SU-DHL-6 (cell line): ENCODE measurements at regions not wholly inside any gene's neighbourhood (a gene's known extent, or its start where the extent isn't known, plus 50 kb on each side); places are given as distances from the start of the nearest gene placed in this dataset.
A peak's percentile ranks its signal among the peaks of the same experiment; 100 is the strongest.

ENCODE experiments used
- H2AFZ ChIP-seq: fragments of 200-600 bp; sonication (generic); 2 replicates; pipeline ENCODE4 v1.6.1; 2014; ENCODE audit warnings: low read depth, mild to moderate bottlenecking, moderate library complexity, mixed read lengths, antibody characterized with exemption, low read length; ENCODE audit not compliant: severe bottlenecking
- H3F3A ChIP-seq: fragments of 200-600 bp; shearing (Covaris generic); 2 replicates; pipeline ENCODE4 v1.6.0; 2016; ENCODE audit warnings: antibody characterized with exemption, mild to moderate bottlenecking; ENCODE audit not compliant: insufficient read depth
- H3K27ac ChIP-seq: fragments of 200-600 bp; sonication (generic); 2 replicates; pipeline ENCODE4 v1.5.1; 2016; ENCODE audit warnings: low read depth, mild to moderate bottlenecking, low read length, moderate library complexity, mixed read lengths
- H3K27me3 ChIP-seq: fragments of 200-600 bp; sonication (generic), shearing (Covaris generic); 2 replicates; pipeline ENCODE4 v1.6.0; 2014; ENCODE audit warnings: mild to moderate bottlenecking, low read length
- H3K36me3 ChIP-seq: fragments of 200-600 bp; sonication (generic); 2 replicates; pipeline ENCODE4 v1.6.1; 2014; ENCODE audit warnings: mild to moderate bottlenecking, low read length, mixed read lengths
- H3K4me2 ChIP-seq: fragments of 300-600, 200-600 bp; shearing (Covaris generic), sonication (generic); 2 replicates; pipeline ENCODE4 v1.6.0; 2014; ENCODE audit warnings: low read length, low read depth, mild to moderate bottlenecking; ENCODE audit not compliant: poor library complexity, severe bottlenecking
- H3K4me3 ChIP-seq: fragments of 200-600 bp; sonication (generic); 2 replicates; pipeline ENCODE4 v1.5.1; 2014; ENCODE audit warnings: antibody characterized with exemption, low read length, mild to moderate bottlenecking, mixed read lengths; ENCODE audit not compliant: insufficient read depth, poor library complexity, severe bottlenecking
- H3K79me2 ChIP-seq: fragments of 200-600 bp; sonication (generic); 2 replicates; pipeline ENCODE4 v1.6.1; 2014; ENCODE audit warnings: mild to moderate bottlenecking, low read length, moderate library complexity; ENCODE audit not compliant: insufficient read depth
- H3K9ac ChIP-seq: fragments of 200-600 bp; sonication (generic); 2 replicates; pipeline ENCODE4 v1.7.0; 2014; ENCODE audit warnings: mild to moderate bottlenecking, low read length
- H3K9me2 ChIP-seq: fragments of 200-600 bp; sonication (generic); replicated peaks from 2 replicates; pipeline ENCODE4 v1.6.1; 2014; ENCODE audit warnings: low read length; ENCODE audit not compliant: insufficient read depth
- H3K9me3 ChIP-seq: fragments of 200-600 bp; sonication (generic); 2 replicates; pipeline ENCODE4 v1.6.1; 2014; ENCODE audit warnings: low read length, mixed read lengths; ENCODE audit not compliant: insufficient read depth
- H4K20me1 ChIP-seq: fragments of 200-600 bp; sonication (generic); 2 replicates; pipeline ENCODE4 v1.6.1; 2014; ENCODE audit warnings: low read depth, mild to moderate bottlenecking, antibody characterized with exemption, low read length, moderate library complexity, mixed read lengths
- EZH2phosphoT487 ChIP-seq: fragments of 200-600 bp; sonication (generic), shearing (Covaris generic); conservative IDR thresholded peaks from 2 replicates; pipeline ENCODE4 v1.6.1; 2018; ENCODE audit warnings: mild to moderate bottlenecking, antibody characterized with exemption, low read length, moderate library complexity, mixed read lengths
- TF ChIP-seq, protein P1 (sequence below): fragments of 200-600 bp; sonication (generic); IDR thresholded peaks from one replicate; pipeline ENCODE4 v1.5.1; 2017; ENCODE audit warnings: antibody characterized with exemption, mild to moderate bottlenecking, low read length, moderate library complexity; ENCODE audit not compliant: insufficient read depth, poor library complexity, severe bottlenecking

DNA sequence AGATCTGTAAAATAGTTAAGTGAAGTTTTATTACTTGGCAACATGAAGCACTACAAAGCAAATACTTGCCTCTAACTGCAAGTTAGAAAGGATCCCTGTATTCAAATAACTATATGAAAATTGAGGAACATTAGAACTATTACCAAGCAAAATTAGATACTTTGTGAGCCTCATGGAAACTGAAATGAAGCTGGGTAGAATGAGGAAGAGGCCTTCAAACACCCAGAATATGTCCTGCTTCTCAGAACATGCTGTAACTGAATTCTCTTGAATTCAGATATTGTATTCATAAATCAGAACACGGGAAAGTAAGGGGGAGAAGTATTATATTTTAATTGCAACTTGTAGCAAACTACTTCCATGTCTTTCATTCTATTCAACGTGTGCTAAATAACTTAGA lies 947.9 kb downstream of the PCDH17 start:
- no peak overlapping the region for H3K4me2 ChIP-seq
- TF ChIP-seq EZH2phosphoT487 = no peak
- TF ChIP-seq, protein P1, sequence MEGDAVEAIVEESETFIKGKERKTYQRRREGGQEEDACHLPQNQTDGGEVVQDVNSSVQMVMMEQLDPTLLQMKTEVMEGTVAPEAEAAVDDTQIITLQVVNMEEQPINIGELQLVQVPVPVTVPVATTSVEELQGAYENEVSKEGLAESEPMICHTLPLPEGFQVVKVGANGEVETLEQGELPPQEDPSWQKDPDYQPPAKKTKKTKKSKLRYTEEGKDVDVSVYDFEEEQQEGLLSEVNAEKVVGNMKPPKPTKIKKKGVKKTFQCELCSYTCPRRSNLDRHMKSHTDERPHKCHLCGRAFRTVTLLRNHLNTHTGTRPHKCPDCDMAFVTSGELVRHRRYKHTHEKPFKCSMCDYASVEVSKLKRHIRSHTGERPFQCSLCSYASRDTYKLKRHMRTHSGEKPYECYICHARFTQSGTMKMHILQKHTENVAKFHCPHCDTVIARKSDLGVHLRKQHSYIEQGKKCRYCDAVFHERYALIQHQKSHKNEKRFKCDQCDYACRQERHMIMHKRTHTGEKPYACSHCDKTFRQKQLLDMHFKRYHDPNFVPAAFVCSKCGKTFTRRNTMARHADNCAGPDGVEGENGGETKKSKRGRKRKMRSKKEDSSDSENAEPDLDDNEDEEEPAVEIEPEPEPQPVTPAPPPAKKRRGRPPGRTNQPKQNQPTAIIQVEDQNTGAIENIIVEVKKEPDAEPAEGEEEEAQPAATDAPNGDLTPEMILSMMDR = no peak
- no peak overlapping the region for H3K4me3 ChIP-seq
- no peaks in the 10 kb centered on the region for H3K36me3 ChIP-seq
- no peaks in the 10 kb centered on the region for H3K9me2 ChIP-seq
- H4K20me1 ChIP-seq = no peaks in the 10 kb centered on the region
- H3K27ac ChIP-seq = no peak overlapping the region
- no peaks in the 10 kb centered on the region for H3K79me2 ChIP-seq
- H3K9ac ChIP-seq = no peak overlapping the region
- no peaks in the 10 kb centered on the region for H3F3A ChIP-seq
- no peak overlapping the region for H2AFZ ChIP-seq
- no peaks in the 10 kb centered on the region for H3K9me3 ChIP-seq
- no peaks in the 10 kb centered on the region for H3K27me3 ChIP-seq

- no peaks in the 10 kb centered on the region for H3F3A ChIP-seq
- no peak overlapping the region for H3K4me2 ChIP-seq
- no peaks in the 10 kb centered on the region for H3K79me2 ChIP-seq
- H3K4me3 ChIP-seq = no peak overlapping the region
- H4K20me1 ChIP-seq = no peaks in the 10 kb centered on the region
- no peaks in the 10 kb centered on the region for H3K9me2 ChIP-seq
- no peak for TF ChIP-seq EZH2phosphoT487
- TF ChIP-seq, protein P1 = no peak
- H3K27me3 ChIP-seq = no peaks in the 10 kb centered on the region
- no peaks in the 10 kb centered on the region for H3K9me3 ChIP-seq
- H3K27ac ChIP-seq = no peak overlapping the region
- H3K9ac ChIP-seq = no peak overlapping the region
- H3K36me3 ChIP-seq = no peaks in the 10 kb centered on the region
- H2AFZ ChIP-seq = no peak overlapping the region
Observed at GRCh38 chr13:58583966-58584365, 952.4 kb downstream of the PCDH17 start.

DNA sequence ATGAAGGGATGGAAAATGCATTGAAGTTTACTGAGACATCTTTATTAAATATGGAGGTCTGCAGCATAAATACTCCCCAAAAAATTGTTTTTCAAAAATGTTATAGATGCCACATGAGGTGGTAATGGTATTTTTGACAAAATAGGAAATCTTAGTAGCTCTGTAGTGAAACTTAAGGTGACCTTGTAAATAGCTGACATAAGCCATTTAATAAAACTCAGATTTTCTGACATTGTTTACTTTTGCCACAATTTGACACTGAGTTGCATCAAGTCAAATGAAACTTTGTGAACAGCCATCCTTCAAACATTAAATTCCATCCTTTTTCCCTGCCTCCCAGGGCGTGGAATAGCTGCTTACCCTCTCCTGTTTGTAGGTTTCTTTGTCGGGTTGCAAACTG lies 953.1 kb downstream of the PCDH17 start:
- Histone ChIP-seq H4K20me1 (no peaks in the 10 kb centered on the region), H3K4me3 (no peak overlapping the region), H3K36me3 (no peaks in the 10 kb centered on the region), H3K4me2 (no peak overlapping the region), H3K9ac (no peak overlapping the region), H3K9me3 (no peaks in the 10 kb centered on the region), H2AFZ (no peak overlapping the region), H3K27me3 (no peaks in the 10 kb centered on the region), H3K27ac (no peak overlapping the region), H3K9me2 (no peaks in the 10 kb centered on the region), H3F3A (no peaks in the 10 kb centered on the region), H3K79me2 (no peaks in the 10 kb centered on the region)
- TF ChIP-seq, protein P1 = no peak
- TF ChIP-seq EZH2phosphoT487 = no peak

DNA sequence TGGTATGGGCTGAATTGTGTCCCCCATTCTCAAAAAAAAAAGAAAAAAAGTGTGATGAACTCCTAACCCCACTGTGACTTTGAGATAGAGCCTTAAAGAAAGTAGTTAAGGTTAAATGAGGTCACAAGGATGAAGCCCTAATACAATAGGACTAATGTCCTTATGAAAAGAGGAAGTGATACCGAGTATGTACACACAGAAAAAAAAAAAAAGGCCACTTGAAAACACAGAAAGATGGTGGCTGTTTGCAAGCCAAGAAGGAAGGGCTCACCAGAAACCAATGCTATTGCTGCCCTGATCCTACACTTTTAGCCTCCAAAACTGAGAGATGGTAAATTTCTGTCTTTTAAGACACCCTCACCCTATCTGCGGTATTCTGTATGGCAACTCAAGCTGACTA lies 955.6 kb downstream of the PCDH17 start:
- no peaks in the 10 kb centered on the region for H3K79me2 ChIP-seq
- H3K4me3 ChIP-seq = no peak overlapping the region
- H3F3A ChIP-seq = no peaks in the 10 kb centered on the region
- no peaks in the 10 kb centered on the region for H4K20me1 ChIP-seq
- H2AFZ ChIP-seq = peak overlapping the region; percentile 45
- TF ChIP-seq, protein P1 = no peak
- no peak for TF ChIP-seq EZH2phosphoT487
- H3K27me3 ChIP-seq = no peaks in the 10 kb centered on the region
- H3K27ac ChIP-seq = no peak overlapping the region
- no peak overlapping the region for H3K9ac ChIP-seq
- H3K36me3 ChIP-seq = no peaks in the 10 kb centered on the region
- H3K4me2 ChIP-seq = no peak overlapping the region
- no peaks in the 10 kb centered on the region for H3K9me2 ChIP-seq
- no peaks in the 10 kb centered on the region for H3K9me3 ChIP-seq
